ENCODE measurements at regions not wholly inside any gene's neighbourhood (a gene's known extent, or its start where the extent isn't known, plus 50 kb on each side); places are given as distances from the start of the nearest gene placed in this dataset.

- no peak for ATAC-seq
Observed at GRCh38 chr7:114857605-114858004, 64.3 kb upstream of the MDFIC start.

- no peak for ATAC-seq
Observed at GRCh38 chr7:114859477-114859876, 62.4 kb upstream of the MDFIC start.

DNA sequence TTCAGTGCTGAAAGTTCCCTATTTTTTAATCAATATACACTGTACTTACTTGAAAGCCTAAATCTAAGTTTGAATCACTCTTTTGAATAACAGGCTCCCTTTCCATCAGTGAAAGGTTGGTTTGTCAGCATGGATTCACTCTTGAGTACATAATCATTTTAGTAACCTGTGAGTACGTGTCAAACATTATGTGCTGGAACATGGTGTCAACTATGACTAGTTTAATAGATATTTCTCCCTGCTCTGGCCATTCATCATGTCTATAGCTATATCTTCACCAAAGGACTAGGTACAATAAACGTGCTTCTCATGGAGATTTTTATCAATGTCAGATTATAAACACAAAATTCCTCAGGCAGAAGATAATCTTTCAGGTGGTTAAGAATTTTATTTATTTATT, 61.7 kb upstream of the MDFIC start:
- peak; percentile 55 for ATAC-seq

DNA sequence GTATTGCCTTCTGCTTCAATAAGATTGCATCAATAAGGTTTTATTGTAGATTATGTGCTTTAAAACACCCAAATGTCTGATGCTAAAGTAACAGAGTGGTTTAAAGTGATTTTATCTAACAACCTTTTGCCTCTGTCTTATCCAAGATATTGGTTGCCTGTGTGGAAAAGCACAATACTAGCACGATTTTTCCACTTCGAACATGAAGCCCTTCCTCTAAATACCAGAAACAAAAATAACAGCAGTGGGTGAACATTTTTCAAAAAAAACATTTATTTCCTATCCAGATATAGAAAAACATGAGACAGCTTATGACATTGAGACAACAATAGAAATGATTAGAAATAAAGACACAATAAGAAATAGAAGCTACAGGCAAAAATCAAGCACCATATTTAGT, 59.5 kb upstream of the MDFIC start:
- no peak for ATAC-seq

DNA sequence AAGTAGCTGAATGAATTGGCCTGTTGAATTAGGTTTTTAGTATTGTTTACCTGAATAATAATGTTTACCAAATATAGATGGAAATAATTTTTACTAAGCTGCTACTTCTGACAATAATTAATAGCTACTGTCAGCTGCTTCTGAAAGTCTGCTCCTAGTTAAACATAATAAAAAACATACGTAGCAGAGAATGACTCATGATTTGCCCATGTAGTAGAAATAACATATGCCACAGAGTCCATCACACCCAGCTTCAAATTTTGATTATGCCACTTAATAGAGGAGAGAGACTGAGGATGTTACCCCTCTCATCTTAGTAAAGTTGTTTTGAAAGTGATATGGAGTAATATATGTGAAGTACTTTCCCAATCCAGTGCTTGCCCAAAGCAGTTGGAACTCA, 57.6 kb upstream of the MDFIC start:
- no peak for ATAC-seq

DNA sequence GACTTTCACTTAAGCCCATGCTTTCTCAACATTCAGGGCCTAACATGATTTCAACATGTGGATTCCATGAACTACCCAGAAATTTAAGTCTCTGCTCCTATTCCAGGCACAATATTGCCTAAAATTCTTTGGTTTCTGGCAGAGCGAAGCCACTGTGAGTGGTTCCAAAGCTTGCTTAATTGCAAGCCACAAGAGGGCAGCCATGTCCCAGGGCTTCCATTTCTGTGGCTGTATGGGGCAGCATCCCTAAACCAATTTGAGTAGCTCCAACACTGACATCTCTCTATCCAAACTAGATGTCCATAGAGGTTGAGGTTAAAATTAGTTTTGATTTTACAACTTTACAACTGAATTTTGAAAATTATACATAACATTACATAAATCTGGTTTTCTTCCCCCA, 56.3 kb upstream of the MDFIC start:
- ATAC-seq, result peak; percentile 85

All from esophagus mucosa (tissue), 1 donor.